ENCODE measurements at regions not wholly inside any gene's neighbourhood (a gene's known extent, or its start where the extent isn't known, plus 50 kb on each side); places are given as distances from the start of the nearest gene placed in this dataset.

DNA sequence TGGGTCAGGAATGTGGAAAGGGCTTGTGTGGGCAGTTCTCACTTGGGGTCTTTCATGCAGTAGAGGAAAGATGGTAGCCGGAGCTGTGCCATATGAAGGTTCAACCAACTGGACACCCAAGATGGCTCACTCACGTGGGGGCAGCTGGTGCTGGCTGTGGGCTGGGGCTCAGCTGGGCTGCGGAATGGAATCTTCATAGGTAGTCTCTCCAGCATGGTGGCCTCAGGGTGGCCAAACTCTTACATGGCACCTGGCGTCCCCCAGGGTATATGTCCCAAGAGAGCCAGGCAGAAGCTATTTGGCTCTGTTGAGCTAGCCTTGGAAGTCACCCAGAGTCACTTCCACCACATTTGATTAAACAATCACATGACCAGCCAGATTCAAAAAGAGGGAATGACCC lies 163.1 kb upstream of the KLHL29 start:
- no peaks in the 10 kb centered on the region for H3K9me3 ChIP-seq (ENCODE audit: low read length)
- H3K9ac ChIP-seq (ENCODE audit: low read length), result no peak overlapping the region
- no peak overlapping the region for H3K4me3 ChIP-seq (ENCODE audit: low read depth in 1 of 2, low read length in 2 of 2)
- no peaks in the 10 kb centered on the region for H3K36me3 ChIP-seq (ENCODE audit: insufficient read depth, low read length)
- H3K27me3 ChIP-seq (ENCODE audit: control insufficient read depth in 1 of 2, insufficient read depth in 2 of 2, low read length in 2 of 2), result no peaks in the 10 kb centered on the region
- no peak overlapping the region for H3K27ac ChIP-seq (ENCODE audit: low read depth, low read length)
- no peaks in the 10 kb centered on the region for H3K4me1 ChIP-seq (ENCODE audit: insufficient read depth, low read length)

DNA sequence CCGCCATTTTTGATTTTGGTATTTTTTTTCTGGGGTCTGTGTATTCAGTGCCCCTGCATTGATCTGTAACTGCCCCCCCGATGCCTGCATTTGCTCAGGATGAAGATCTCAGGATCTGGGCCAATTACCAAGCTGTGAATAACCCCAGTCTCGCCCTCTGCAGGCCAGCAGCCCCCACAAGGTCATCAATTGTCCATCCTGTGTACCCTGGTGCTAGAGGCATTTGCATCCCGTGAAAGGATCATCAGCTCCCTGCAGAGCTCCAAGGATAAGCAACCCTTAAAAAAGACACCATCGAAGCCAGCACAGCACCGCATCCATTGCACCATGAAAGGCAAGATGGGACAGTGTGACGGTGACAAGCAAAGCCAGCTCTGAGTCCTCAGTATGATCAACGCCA lies 154.1 kb upstream of the KLHL29 start:
- Histone ChIP-seq H3K27ac (ENCODE audit: low read depth, low read length) (no peak overlapping the region), H3K27me3 (ENCODE audit: control insufficient read depth in 1 of 2, insufficient read depth in 2 of 2, low read length in 2 of 2) (no peaks in the 10 kb centered on the region), H3K36me3 (ENCODE audit: insufficient read depth, low read length) (no peaks in the 10 kb centered on the region), H3K4me3 (ENCODE audit: low read depth in 1 of 2, low read length in 2 of 2) (no peak overlapping the region), H3K9me3 (ENCODE audit: low read length) (no peaks in the 10 kb centered on the region), H3K4me1 (ENCODE audit: insufficient read depth, low read length) (no peaks in the 10 kb centered on the region), H3K9ac (ENCODE audit: low read length) (no peak overlapping the region)

GRCh38 chr2:23231865-23232264 lies 153.1 kb upstream of the KLHL29 start:
- no peaks in the 10 kb centered on the region for H3K4me1 ChIP-seq (ENCODE audit: insufficient read depth, low read length)
- no peak overlapping the region for H3K9ac ChIP-seq (ENCODE audit: low read length)
- H3K36me3 ChIP-seq (ENCODE audit: insufficient read depth, low read length), result no peaks in the 10 kb centered on the region
- no peaks in the 10 kb centered on the region for H3K9me3 ChIP-seq (ENCODE audit: low read length)
- no peak overlapping the region for H3K4me3 ChIP-seq (ENCODE audit: low read depth in 1 of 2, low read length in 2 of 2)
- no peaks in the 10 kb centered on the region for H3K27me3 ChIP-seq (ENCODE audit: control insufficient read depth in 1 of 2, insufficient read depth in 2 of 2, low read length in 2 of 2)
- no peak overlapping the region for H3K27ac ChIP-seq (ENCODE audit: low read depth, low read length)

DNA sequence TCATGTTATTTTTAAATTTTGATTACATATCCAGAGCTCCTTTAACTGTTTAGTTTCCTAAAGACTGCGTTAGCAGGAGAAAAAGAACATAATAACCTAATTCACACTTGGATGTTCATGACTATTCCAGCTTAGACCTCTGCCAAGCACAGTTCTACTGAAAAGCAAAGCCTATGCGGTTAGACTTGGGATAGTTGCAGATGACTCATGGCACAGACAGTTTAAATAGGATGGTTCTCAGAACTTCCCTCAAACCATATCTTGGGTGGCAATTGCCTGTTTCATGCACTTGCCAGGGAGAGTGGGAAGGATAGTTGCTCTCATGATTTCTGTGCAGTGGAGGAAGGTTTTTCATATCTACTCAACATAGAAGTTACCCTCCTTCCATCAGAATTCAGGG lies 149.7 kb upstream of the KLHL29 start:
- no peak overlapping the region for H3K9ac ChIP-seq (ENCODE audit: low read length)
- H3K27me3 ChIP-seq (ENCODE audit: control insufficient read depth in 1 of 2, insufficient read depth in 2 of 2, low read length in 2 of 2), result no peaks in the 10 kb centered on the region
- no peak overlapping the region for H3K27ac ChIP-seq (ENCODE audit: low read depth, low read length)
- no peaks in the 10 kb centered on the region for H3K4me1 ChIP-seq (ENCODE audit: insufficient read depth, low read length)
- no peaks in the 10 kb centered on the region for H3K36me3 ChIP-seq (ENCODE audit: insufficient read depth, low read length)
- H3K9me3 ChIP-seq (ENCODE audit: low read length), result no peaks in the 10 kb centered on the region
- no peak overlapping the region for H3K4me3 ChIP-seq (ENCODE audit: low read depth in 1 of 2, low read length in 2 of 2)

DNA sequence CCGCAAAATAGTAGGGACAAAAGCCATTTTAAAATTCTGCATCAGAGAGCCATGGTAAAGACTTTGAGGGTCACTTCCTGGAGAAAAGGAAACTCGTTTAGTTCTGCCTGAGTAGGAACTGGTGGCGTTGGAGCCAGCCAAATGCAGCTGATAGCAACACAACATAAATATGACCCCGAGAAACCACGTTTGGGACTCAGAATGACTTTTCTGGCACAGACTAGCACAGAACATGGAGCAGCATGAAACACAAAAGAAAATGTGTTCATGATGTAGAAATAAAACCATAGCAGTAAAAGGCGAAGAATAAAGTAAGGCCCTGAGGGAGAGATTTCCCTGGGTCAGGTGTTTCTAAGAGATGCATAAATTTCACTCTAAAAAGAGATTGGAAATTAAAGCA lies 149.2 kb upstream of the KLHL29 start:
- Histone ChIP-seq H3K9me3 (ENCODE audit: low read length) (no peaks in the 10 kb centered on the region), H3K4me3 (ENCODE audit: low read depth in 1 of 2, low read length in 2 of 2) (no peak overlapping the region), H3K27ac (ENCODE audit: low read depth, low read length) (no peak overlapping the region), H3K27me3 (ENCODE audit: control insufficient read depth in 1 of 2, insufficient read depth in 2 of 2, low read length in 2 of 2) (no peaks in the 10 kb centered on the region), H3K9ac (ENCODE audit: low read length) (no peak overlapping the region), H3K4me1 (ENCODE audit: insufficient read depth, low read length) (no peaks in the 10 kb centered on the region), H3K36me3 (ENCODE audit: insufficient read depth, low read length) (no peaks in the 10 kb centered on the region)

- no peaks in the 10 kb centered on the region for H3K9me3 ChIP-seq (ENCODE audit: low read length)
- H3K27ac ChIP-seq (ENCODE audit: low read depth, low read length), result no peak overlapping the region
- no peaks in the 10 kb centered on the region for H3K4me1 ChIP-seq (ENCODE audit: insufficient read depth, low read length)
- no peaks in the 10 kb centered on the region for H3K36me3 ChIP-seq (ENCODE audit: insufficient read depth, low read length)
- no peak overlapping the region for H3K4me3 ChIP-seq (ENCODE audit: low read depth in 1 of 2, low read length in 2 of 2)
- no peaks in the 10 kb centered on the region for H3K27me3 ChIP-seq (ENCODE audit: control insufficient read depth in 1 of 2, insufficient read depth in 2 of 2, low read length in 2 of 2)
- no peak overlapping the region for H3K9ac ChIP-seq (ENCODE audit: low read length)
Measured at GRCh38 chr2:23237147-23237546, 147.8 kb upstream of the KLHL29 start.

GRCh38 chr2:23238011-23238657 lies 146.8 kb upstream of the KLHL29 start:
- Histone ChIP-seq H3K9ac (ENCODE audit: low read length) (no peak overlapping the region), H3K9me3 (ENCODE audit: low read length) (no peaks in the 10 kb centered on the region), H3K4me3 (ENCODE audit: low read depth in 1 of 2, low read length in 2 of 2) (no peak overlapping the region), H3K36me3 (ENCODE audit: insufficient read depth, low read length) (no peaks in the 10 kb centered on the region), H3K27ac (ENCODE audit: low read depth, low read length) (no peak overlapping the region), H3K27me3 (ENCODE audit: control insufficient read depth in 1 of 2, insufficient read depth in 2 of 2, low read length in 2 of 2) (no peaks in the 10 kb centered on the region), H3K4me1 (ENCODE audit: insufficient read depth, low read length) (no peaks in the 10 kb centered on the region)

GRCh38 chr2:23239374-23239773 lies 145.6 kb upstream of the KLHL29 start:
- Histone ChIP-seq H3K9ac (ENCODE audit: low read length) (no peak overlapping the region), H3K4me1 (ENCODE audit: insufficient read depth, low read length) (no peaks in the 10 kb centered on the region), H3K27me3 (ENCODE audit: control insufficient read depth in 1 of 2, insufficient read depth in 2 of 2, low read length in 2 of 2) (no peaks in the 10 kb centered on the region), H3K27ac (ENCODE audit: low read depth, low read length) (no peak overlapping the region), H3K9me3 (ENCODE audit: low read length) (no peaks in the 10 kb centered on the region), H3K36me3 (ENCODE audit: insufficient read depth, low read length) (no peaks in the 10 kb centered on the region), H3K4me3 (ENCODE audit: low read depth in 1 of 2, low read length in 2 of 2) (no peak overlapping the region)

GRCh38 chr2:23241121-23241520 lies 143.9 kb upstream of the KLHL29 start:
- H3K4me3 ChIP-seq (ENCODE audit: low read depth in 1 of 2, low read length in 2 of 2), result no peak overlapping the region
- no peak overlapping the region for H3K27ac ChIP-seq (ENCODE audit: low read depth, low read length)
- H3K9me3 ChIP-seq (ENCODE audit: low read length), result no peaks in the 10 kb centered on the region
- no peaks in the 10 kb centered on the region for H3K36me3 ChIP-seq (ENCODE audit: insufficient read depth, low read length)
- no peak overlapping the region for H3K9ac ChIP-seq (ENCODE audit: low read length)
- no peaks in the 10 kb centered on the region for H3K27me3 ChIP-seq (ENCODE audit: control insufficient read depth in 1 of 2, insufficient read depth in 2 of 2, low read length in 2 of 2)
- H3K4me1 ChIP-seq (ENCODE audit: insufficient read depth, low read length), result peaks cover 3% of the 10 kb centered on the region

- Histone ChIP-seq H3K4me3 (ENCODE audit: low read depth in 1 of 2, low read length in 2 of 2) (no peak overlapping the region), H3K4me1 (ENCODE audit: insufficient read depth, low read length) (peaks cover 3% of the 10 kb centered on the region), H3K27ac (ENCODE audit: low read depth, low read length) (no peak overlapping the region), H3K9me3 (ENCODE audit: low read length) (no peaks in the 10 kb centered on the region), H3K36me3 (ENCODE audit: insufficient read depth, low read length) (no peaks in the 10 kb centered on the region), H3K9ac (ENCODE audit: low read length) (no peak overlapping the region), H3K27me3 (ENCODE audit: control insufficient read depth in 1 of 2, insufficient read depth in 2 of 2, low read length in 2 of 2) (no peaks in the 10 kb centered on the region)
Measured at GRCh38 chr2:23241611-23242245, 143.3 kb upstream of the KLHL29 start.

DNA sequence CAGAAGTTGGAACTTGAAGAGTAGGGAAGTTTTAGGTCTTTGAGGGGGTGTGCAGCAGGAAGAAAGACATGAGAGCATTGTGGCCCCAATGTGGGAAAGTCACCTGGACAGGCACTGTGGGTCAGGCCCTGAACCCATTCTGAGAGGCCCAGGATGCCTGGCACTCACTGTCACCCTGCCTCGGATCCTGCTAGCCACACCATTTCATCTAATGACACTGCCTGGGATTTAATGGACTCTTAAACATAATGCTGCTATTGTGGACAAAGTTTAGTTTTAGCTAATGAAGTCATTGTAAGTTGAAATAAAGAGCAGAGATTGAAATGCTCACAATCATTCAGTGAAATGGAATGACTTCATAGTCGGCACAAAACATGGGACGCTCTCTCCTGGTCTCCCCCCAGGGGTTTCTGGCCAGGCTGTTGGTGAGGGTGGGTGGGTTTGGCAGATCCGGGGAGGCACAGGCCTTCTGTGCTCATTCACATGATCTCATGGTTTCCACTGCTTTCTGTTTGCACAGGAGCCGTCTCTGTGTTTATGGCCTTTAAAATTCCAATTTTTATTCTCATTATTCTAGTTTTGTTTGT lies 141.8 kb upstream of the KLHL29 start:
- Histone ChIP-seq H3K27me3 (ENCODE audit: control insufficient read depth in 1 of 2, insufficient read depth in 2 of 2, low read length in 2 of 2) (no peaks in the 10 kb centered on the region), H3K9me3 (ENCODE audit: low read length) (no peaks in the 10 kb centered on the region), H3K4me1 (ENCODE audit: insufficient read depth, low read length) (peaks cover 3% of the 10 kb centered on the region), H3K36me3 (ENCODE audit: insufficient read depth, low read length) (no peaks in the 10 kb centered on the region), H3K9ac (ENCODE audit: low read length) (no peak overlapping the region), H3K4me3 (ENCODE audit: low read depth in 1 of 2, low read length in 2 of 2) (no peak overlapping the region), H3K27ac (ENCODE audit: low read depth, low read length) (no peak overlapping the region)

DNA sequence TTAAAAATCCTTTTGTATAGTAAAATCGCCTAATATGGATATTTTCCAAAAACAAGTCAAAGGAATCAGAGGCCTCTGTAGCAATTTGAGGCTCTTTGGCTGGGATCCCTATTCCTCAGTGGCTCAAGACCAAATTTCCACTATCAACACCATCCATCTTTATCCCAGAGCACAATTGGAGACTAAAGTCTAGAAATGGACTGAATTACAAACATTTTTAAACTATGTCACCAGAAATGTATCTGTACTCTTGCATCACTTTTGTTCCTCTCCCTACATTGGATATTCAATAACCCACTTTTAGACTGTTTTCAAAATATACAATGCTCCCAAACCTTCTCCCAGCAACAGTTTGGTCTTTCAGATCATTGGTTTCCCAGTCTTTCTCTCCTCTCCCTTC lies 140.4 kb upstream of the KLHL29 start:
- Histone ChIP-seq H3K9me3 (ENCODE audit: low read length) (no peaks in the 10 kb centered on the region), H3K4me1 (ENCODE audit: insufficient read depth, low read length) (peaks cover 3% of the 10 kb centered on the region), H3K27me3 (ENCODE audit: control insufficient read depth in 1 of 2, insufficient read depth in 2 of 2, low read length in 2 of 2) (no peaks in the 10 kb centered on the region), H3K4me3 (ENCODE audit: low read depth in 1 of 2, low read length in 2 of 2) (no peak overlapping the region), H3K36me3 (ENCODE audit: insufficient read depth, low read length) (no peaks in the 10 kb centered on the region), H3K9ac (ENCODE audit: low read length) (no peak overlapping the region), H3K27ac (ENCODE audit: low read depth, low read length) (no peak overlapping the region)
